GM12872 (cell line): ENCODE measurements at regions not wholly inside any gene's neighbourhood (a gene's known extent, or its start where the extent isn't known, plus 50 kb on each side); places are given as distances from the start of the nearest gene placed in this dataset.

Experiments
- TF ChIP-seq, protein P1 (sequence below): IDR thresholded peaks from 3 replicates; pipeline ENCODE4 v1.5.1; 2011; ENCODE audit warnings: low read depth, mild to moderate bottlenecking, low read length, moderate library complexity; ENCODE audit not compliant: insufficient read depth

DNA sequence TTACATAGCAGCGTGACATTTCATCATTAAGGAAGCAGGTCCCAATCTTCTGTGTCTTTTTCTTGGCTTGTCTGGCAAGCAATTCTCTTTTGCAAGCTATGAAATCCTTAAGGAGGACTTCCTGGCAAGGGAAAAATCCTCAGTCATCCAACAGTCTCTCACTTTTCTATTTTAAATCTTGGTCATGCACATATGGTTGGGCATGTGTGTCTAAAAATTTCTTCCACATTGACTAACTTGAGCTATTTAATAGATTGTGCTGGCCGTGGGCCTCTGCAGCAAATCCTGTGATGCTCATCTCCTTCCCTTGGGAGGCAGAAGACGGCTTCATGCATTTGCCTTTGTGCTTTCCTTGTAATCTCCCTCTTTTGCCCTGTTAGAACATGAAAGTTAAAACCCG is 634.3 kb upstream of the FANCL start:
- TF ChIP-seq, protein P1, sequence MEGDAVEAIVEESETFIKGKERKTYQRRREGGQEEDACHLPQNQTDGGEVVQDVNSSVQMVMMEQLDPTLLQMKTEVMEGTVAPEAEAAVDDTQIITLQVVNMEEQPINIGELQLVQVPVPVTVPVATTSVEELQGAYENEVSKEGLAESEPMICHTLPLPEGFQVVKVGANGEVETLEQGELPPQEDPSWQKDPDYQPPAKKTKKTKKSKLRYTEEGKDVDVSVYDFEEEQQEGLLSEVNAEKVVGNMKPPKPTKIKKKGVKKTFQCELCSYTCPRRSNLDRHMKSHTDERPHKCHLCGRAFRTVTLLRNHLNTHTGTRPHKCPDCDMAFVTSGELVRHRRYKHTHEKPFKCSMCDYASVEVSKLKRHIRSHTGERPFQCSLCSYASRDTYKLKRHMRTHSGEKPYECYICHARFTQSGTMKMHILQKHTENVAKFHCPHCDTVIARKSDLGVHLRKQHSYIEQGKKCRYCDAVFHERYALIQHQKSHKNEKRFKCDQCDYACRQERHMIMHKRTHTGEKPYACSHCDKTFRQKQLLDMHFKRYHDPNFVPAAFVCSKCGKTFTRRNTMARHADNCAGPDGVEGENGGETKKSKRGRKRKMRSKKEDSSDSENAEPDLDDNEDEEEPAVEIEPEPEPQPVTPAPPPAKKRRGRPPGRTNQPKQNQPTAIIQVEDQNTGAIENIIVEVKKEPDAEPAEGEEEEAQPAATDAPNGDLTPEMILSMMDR, result no peak

DNA sequence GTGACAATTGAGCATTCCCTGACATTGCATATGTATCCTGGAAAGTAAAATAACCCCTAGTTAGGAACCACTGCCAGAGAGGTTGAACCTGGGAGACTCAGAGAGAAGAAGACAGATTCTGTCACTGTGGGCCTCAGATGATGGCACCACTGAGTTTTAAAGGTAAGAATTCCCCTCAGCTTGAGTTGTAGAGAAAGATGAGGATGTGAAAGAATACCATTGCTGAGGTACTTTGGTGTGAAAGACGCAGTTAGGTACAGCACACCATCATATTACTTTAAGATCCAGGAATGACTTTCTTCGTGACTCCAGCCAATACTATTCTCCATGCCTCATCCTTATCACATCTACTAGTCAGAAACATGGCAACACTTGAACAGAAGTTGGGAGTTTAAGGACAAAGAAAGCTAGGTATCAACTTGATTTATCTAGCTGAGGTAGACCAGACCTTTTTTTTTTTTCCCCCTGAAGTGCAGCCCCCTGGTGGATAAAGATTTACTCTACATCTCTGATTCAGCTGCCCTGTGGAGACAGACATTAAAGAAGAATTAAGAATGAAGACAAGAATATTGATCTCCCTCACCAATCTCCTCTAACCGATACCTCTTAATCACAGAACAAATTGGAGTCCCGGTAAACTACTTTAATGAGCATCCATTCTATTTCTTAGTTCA is 630.5 kb upstream of the FANCL start:
- TF ChIP-seq, protein P1, result 0 out of 3 replicates have a peak, but pooled peaks have one; percentile 33

DNA sequence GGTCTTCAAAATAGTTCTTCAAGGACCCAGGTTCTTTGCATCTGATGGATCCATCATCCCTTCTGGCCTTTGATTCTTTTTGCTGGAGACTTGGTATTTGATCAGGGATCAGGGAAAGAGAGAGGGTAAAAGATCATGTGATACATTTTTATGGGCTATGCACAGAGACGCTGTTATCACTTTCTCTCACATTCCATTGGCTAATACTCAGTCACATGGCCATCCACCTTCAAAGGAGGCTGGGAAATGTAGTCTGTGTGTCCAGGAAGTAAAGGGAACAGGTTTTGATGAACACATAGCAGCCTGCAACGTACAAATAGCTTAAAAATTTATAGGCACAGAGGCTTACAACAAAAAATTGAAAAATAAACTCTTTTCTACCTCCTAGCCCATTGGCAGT is 629.6 kb upstream of the FANCL start:
- TF ChIP-seq, protein P1, result no peak

DNA sequence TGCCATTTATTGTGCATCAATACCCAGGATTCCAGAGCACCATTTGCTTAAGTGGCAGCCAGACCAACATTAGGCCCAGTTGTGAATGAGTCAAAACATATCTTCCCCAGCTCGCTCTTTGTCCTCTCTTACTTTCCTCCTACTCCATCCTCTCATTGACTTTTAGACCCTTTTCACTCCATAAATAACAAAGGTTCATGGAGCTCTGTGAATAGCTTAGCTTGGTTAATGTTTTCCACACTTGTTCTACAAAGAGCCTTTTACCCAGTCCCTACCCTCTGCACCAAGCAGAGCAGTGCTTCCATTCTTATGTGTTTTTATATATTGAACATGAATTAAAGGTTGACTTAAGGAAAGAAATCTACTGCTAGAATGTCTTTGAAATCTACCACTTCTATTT is 625.8 kb upstream of the FANCL start:
- TF ChIP-seq, protein P1, result no peak

DNA sequence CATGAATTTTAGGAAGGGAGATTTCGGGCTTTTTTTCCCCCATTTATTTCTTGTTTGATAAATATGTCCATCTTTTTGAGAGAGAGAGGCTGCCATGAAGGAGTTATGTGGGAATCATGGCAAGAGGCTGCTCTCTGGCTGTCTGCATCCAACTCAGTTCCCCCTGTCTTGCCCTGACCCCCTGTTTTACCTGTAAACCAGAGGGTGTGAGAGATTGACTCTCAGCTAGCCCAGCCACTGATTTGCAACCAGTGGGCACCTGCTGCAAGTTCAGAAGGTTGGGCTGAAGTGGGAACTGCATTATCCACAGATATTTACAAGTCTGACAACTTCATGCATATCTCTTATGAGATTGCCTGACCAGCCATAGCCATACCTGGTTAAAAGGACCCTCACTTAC is 625.4 kb upstream of the FANCL start:
- TF ChIP-seq, protein P1, result no peak

DNA sequence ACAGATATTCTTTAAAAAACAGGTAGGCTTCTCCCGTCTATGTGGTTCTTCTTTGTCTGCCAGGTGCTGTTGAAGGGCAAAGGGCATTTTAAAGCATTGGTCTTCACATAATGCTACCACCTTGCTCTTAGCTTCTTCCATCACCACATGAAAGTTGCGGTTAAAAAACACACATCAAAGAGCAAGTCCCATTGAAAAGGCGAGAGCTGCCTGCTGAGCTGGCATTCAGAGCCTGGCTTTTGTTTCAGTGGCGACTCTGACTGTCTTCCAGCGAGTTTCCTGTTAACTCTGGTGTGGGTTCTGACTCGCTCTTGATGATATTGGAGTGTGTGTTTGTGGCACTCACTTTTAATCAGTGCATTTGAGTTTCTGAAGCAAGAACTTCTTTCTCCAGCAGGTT is 624.9 kb upstream of the FANCL start:
- TF ChIP-seq, protein P1, result no peak

DNA sequence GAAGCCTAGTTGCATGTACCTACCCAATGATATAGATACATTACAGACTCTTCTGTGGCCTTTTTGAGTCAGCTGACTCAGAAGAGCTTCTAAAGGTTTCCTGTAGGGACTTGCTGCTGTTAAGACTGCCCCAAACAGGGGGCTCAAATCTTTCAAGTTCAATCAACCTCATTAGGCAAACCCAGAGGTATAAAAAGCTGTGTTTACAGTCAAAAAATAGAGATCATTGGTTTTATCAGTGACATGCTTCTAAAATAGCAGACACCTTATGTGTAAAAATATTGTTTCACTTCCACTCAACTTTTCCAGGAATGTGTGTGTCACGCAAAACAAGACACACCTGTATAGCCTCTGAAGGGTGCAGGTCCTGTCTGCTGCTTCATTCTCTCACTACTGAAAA is 624.3 kb upstream of the FANCL start:
- TF ChIP-seq, protein P1, result no peak
